ENCODE measurements at regions not wholly inside any gene's neighbourhood (a gene's known extent, or its start where the extent isn't known, plus 50 kb on each side); places are given as distances from the start of the nearest gene placed in this dataset.

DNA sequence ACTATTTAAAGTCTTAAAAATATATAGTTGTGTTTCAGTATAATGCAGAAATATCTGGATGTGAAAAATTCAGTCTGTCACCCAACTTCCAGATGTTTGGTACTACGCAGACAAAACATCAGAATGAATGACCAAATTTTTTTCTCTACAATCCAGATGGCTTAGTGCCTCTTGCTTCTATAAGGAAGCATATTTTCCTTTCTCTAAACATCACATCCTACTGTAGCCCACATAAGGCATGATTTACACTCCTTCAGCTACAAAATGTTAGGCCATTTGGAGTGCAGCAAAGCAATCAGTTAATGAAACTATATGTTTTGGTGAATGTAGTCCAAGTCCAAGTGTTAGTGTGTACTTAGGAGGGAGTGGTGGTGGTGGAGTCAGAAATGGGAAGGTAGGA, 162.9 kb upstream of the SIX2 start (continued):
- TF ChIP-seq KLF1 (tag by site-specific recombination; IDR thresholded peaks at IDR 0.05) (peak; percentile 75), ZNF473 (tag by site-specific recombination; IDR thresholded peaks at IDR 0.05) (no peak), ZNF600 (tag by site-specific recombination; IDR thresholded peaks at IDR 0.05) (0 out of 2 replicates have a peak, but pooled peaks have one; percentile 23)
- TF ChIP-seq, protein P1, sequence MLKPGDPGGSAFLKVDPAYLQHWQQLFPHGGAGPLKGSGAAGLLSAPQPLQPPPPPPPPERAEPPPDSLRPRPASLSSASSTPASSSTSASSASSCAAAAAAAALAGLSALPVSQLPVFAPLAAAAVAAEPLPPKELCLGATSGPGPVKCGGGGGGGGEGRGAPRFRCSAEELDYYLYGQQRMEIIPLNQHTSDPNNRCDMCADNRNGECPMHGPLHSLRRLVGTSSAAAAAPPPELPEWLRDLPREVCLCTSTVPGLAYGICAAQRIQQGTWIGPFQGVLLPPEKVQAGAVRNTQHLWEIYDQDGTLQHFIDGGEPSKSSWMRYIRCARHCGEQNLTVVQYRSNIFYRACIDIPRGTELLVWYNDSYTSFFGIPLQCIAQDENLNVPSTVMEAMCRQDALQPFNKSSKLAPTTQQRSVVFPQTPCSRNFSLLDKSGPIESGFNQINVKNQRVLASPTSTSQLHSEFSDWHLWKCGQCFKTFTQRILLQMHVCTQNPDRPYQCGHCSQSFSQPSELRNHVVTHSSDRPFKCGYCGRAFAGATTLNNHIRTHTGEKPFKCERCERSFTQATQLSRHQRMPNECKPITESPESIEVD (tag by site-specific recombination; IDR thresholded peaks at IDR 0.05), result 0 out of 2 replicates have a peak, but pooled peaks have one; percentile 12

DNA sequence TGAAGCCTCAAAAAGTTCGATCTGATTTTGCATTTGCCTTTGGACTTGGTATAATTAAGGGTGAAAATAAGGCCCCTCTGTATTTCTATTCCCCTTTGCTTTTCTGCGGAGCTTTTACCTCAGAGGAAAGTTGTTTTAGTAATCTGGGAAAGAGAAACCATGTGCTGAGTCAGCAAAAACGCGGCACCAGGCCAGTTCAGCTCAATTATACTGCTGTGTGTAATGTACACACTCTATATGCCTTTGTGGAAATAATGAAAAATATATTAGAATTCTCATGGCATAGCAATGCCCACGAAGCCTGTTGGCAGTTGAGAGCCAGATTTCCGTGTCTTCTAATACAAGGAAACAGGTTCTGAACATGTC, 161.9 kb upstream of the SIX2 start:
- Histone ChIP-seq H3K27ac (ENCODE audit: extremely low read depth, low read depth, low read length) (no peak overlapping the region), H3K4me1 (ENCODE audit: control insufficient read depth, insufficient read depth, low read length) (peaks cover 21% of the 10 kb centered on the region), H3K9me3 (ENCODE audit: control insufficient read depth, insufficient read depth, low read depth, low read length) (no peaks in the 10 kb centered on the region), H3K4me3 (ENCODE audit: low read depth, low read length) (no peak overlapping the region), H3K36me3 (ENCODE audit: control insufficient read depth in 2 of 2, insufficient read depth in 1 of 2, low read length in 2 of 2) (no peaks in the 10 kb centered on the region)
- TF ChIP-seq ZBTB17 (tag by site-specific recombination; IDR thresholded peaks at IDR 0.05) (0 out of 2 replicates have a peak, but pooled peaks have one; percentile 18), ZNF521 (tag by site-specific recombination; IDR thresholded peaks at IDR 0.05) (no peak)
- ChIA-PET CTCF (interaction anchor here (0.7 to 1.6 kb wide), 3 partner anchors 43 to 324 kb away, joined by 3 to 4 read pairs (median 4); no protein-coding TSS in a partner anchor), POLR2A (interaction anchor here (0.7 kb wide), 1 partner anchor 80 kb away, joined by 3 read pairs; no protein-coding TSS in a partner anchor)

DNA sequence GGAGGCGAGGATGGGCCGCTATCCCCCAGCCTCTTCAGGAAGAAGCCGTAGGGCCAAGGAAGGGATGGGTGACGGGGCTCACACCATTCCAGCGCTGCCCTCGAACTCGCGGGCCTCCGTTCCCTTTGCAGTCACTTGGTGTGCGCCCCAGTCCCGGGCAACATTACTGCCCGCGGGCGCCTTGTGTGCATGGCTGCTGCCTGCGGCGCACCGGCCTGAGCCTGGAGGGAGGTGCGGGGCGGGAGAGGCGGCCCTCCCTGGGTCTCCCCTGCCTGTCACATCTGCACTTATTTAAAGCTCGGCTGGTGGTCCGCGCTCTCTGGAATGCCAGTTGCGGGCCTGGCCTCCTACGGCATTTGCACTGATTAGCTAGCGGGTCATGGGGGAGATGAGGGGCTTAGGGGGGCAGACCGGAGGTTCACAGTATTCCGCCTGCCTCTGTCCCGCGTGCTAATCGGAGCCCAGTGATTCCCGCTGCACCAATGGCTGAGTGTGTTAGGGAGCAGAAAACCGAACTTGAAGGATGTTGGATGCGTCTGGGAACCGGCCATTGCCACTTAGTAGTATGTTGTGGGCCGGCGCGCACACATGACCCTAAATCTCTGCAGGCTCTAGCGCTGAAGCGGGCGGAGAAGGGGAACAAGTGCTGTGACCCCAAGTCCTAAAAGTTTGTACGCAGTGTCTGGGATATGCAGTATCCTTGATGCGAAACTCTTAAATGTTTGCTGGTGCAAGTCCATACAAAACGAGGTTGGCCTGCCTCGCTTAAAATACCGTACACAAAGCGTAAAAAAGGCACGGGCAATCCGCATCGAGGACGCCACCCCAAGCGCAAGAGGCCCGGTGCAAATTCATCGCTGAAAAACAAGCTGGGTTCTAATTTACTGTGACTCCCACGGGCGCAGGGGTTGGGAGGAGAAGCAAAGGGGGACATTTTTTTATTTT, 161.2 kb upstream of the SIX2 start:
- H3K27ac ChIP-seq (ENCODE audit: extremely low read depth, low read depth, low read length), result peak overlapping the region; percentile 81; the same call in 1 of the 2 replicates
- H3K4me1 ChIP-seq (ENCODE audit: control insufficient read depth, insufficient read depth, low read length), result peaks cover 21% of the 10 kb centered on the region
- TF ChIP-seq ZNF202 (tag by site-specific recombination; IDR thresholded peaks at IDR 0.05; ENCODE audit: borderline replicate concordance) (0 out of 2 replicates have a peak, but pooled peaks have one; percentile 5), ZFP69B (tag by site-specific recombination; IDR thresholded peaks at IDR 0.05) (no peak)
- TF ChIP-seq, protein P2, sequence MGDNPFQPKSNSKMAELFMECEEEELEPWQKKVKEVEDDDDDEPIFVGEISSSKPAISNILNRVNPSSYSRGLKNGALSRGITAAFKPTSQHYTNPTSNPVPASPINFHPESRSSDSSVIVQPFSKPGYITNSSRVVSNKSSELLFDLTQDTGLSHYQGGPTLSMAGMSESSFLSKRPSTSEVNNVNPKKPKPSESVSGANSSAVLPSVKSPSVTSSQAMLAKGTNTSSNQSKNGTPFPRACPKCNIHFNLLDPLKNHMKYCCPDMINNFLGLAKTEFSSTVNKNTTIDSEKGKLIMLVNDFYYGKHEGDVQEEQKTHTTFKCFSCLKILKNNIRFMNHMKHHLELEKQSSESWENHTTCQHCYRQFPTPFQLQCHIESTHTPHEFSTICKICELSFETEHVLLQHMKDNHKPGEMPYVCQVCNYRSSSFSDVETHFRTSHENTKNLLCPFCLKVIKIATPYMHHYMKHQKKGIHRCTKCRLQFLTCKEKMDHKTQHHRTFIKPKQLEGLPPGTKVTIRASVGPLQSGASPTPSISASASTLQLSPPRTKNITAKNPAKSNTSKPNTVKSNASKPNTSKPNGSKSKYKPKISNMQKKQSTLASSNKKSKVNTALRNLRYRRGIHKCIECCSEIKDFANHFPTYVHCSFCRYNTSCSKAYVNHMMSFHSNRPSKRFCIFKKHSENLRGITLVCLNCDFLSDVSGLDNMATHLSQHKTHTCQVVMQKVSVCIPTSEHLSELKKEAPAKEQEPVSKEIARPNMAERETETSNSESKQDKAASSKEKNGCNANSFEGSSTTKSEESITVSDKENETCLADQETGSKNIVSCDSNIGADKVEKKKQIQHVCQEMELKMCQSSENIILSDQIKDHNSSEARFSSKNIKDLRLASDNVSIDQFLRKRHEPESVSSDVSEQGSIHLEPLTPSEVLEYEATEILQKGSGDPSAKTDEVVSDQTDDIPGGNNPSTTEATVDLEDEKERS (tag by site-specific recombination; IDR thresholded peaks at IDR 0.05), result no peak
- TF ChIP-seq, protein P3, sequence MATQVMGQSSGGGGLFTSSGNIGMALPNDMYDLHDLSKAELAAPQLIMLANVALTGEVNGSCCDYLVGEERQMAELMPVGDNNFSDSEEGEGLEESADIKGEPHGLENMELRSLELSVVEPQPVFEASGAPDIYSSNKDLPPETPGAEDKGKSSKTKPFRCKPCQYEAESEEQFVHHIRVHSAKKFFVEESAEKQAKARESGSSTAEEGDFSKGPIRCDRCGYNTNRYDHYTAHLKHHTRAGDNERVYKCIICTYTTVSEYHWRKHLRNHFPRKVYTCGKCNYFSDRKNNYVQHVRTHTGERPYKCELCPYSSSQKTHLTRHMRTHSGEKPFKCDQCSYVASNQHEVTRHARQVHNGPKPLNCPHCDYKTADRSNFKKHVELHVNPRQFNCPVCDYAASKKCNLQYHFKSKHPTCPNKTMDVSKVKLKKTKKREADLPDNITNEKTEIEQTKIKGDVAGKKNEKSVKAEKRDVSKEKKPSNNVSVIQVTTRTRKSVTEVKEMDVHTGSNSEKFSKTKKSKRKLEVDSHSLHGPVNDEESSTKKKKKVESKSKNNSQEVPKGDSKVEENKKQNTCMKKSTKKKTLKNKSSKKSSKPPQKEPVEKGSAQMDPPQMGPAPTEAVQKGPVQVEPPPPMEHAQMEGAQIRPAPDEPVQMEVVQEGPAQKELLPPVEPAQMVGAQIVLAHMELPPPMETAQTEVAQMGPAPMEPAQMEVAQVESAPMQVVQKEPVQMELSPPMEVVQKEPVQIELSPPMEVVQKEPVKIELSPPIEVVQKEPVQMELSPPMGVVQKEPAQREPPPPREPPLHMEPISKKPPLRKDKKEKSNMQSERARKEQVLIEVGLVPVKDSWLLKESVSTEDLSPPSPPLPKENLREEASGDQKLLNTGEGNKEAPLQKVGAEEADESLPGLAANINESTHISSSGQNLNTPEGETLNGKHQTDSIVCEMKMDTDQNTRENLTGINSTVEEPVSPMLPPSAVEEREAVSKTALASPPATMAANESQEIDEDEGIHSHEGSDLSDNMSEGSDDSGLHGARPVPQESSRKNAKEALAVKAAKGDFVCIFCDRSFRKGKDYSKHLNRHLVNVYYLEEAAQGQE (tag by site-specific recombination; IDR thresholded peaks at IDR 0.05), result no peak
- CTCF ChIA-PET, result interaction anchor here (0.6 to 1.6 kb wide), 6 partner anchors 18 to 348 kb away, joined by 3 to 4 read pairs (median 3); no protein-coding TSS in a partner anchor
- POLR2A ChIA-PET, result interaction anchor here (0.7 kb wide), 1 partner anchor 79 kb away, joined by 3 read pairs; no protein-coding TSS in a partner anchor
- H3K4me3 ChIP-seq (ENCODE audit: low read depth, low read length), result no peak overlapping the region
- no peaks in the 10 kb centered on the region for H3K36me3 ChIP-seq (ENCODE audit: control insufficient read depth in 2 of 2, insufficient read depth in 1 of 2, low read length in 2 of 2)
- no peaks in the 10 kb centered on the region for H3K9me3 ChIP-seq (ENCODE audit: control insufficient read depth, insufficient read depth, low read depth, low read length)
